WI38 (cell line): ENCODE measurements at regions not wholly inside any gene's neighbourhood (a gene's known extent, or its start where the extent isn't known, plus 50 kb on each side); places are given as distances from the start of the nearest gene placed in this dataset.

ENCODE experiments used
- H3K4me3 ChIP-seq: 2 replicates; pipeline ENCODE4 v1.5.1; 2011; ENCODE audit warnings: low read depth, mild to moderate bottlenecking, control low read depth, low read length
- CTCF ChIP-seq: IDR thresholded peaks from 2 replicates; pipeline ENCODE4 v1.5.1; 2012; ENCODE audit warnings: low read depth, mild to moderate bottlenecking, control low read depth, low read length

- TF ChIP-seq CTCF, result no peak
- H3K4me3 ChIP-seq, result no peak overlapping the region
These were observed 1232.0 kb downstream of the KCNT2 start for GRCh38 chr1:195376190-195376589.

GRCh38 chr1:195373856-195374255 is 1234.4 kb downstream of the KCNT2 start:
- no peak overlapping the region for H3K4me3 ChIP-seq
- no peak for TF ChIP-seq CTCF

- H3K4me3 ChIP-seq, result no peak overlapping the region
- no peak for TF ChIP-seq CTCF
These were observed 1263.1 kb downstream of the KCNT2 start for GRCh38 chr1:195345149-195345548.

- H3K4me3 ChIP-seq, result no peak overlapping the region
- TF ChIP-seq CTCF, result no peak
These were observed 1270.6 kb downstream of the KCNT2 start for GRCh38 chr1:195337646-195338045.

GRCh38 chr1:195336812-195337211 is 1271.4 kb downstream of the KCNT2 start:
- no peak for TF ChIP-seq CTCF
- H3K4me3 ChIP-seq, result no peak overlapping the region

- no peak overlapping the region for H3K4me3 ChIP-seq
- no peak for TF ChIP-seq CTCF
These were observed 1272.7 kb downstream of the KCNT2 start for GRCh38 chr1:195335541-195335940.

- TF ChIP-seq CTCF, result no peak
- no peak overlapping the region for H3K4me3 ChIP-seq
These were observed 1276.1 kb downstream of the KCNT2 start for GRCh38 chr1:195332102-195332501.
